CD4-positive, alpha-beta T cell (primary cell): ENCODE measurements at regions not wholly inside any gene's neighbourhood (a gene's known extent, or its start where the extent isn't known, plus 50 kb on each side); places are given as distances from the start of the nearest gene placed in this dataset.
A peak's percentile ranks its signal among the peaks of the same experiment; 100 is the strongest.

Source experiments
- ATAC-seq: fragments of 200-7000 bp; cut with Tn5 transposase; one replicate; pipeline ENCODE4 v1.10.0; 2022; ENCODE audit warnings: mild to moderate bottlenecking; ENCODE audit not compliant: poor library complexity
- CTCF ChIA-PET: fragments of 350-600 bp; sonication (Branson Sonifier 250); formaldehyde crosslinking; loops from one replicate; lab custom pipeline; 2021; ENCODE audit warnings: antibody characterized with exemption, inconsistent platforms; lab: Charles Lee
- POLR2A ChIA-PET: fragments of 350-600 bp; sonication (Branson Sonifier 250); formaldehyde crosslinking; loops from one replicate; lab custom pipeline; 2021; ENCODE audit warnings: antibody characterized with exemption, inconsistent platforms; lab: Charles Lee
- DNase-seq, 14 experiments: peaks; one replicate each; pipeline ENCODE4 v3.0.0-alpha.2; 2013 to 2020; ENCODE audit warnings: mixed read lengths in 2 of 14
- H3K27ac ChIP-seq, 2 donors: one replicate each; pipeline versions ENCODE4 v1.5.1 to v1.7.0; 2013; ENCODE audit warnings: low read length in 2 of 2, low read depth in 1 of 2, mild to moderate bottlenecking in 1 of 2
- H3K27me3 ChIP-seq, 2 experiments: 1 replicate in 1 of 2; 2 replicates in 1 of 2; pipeline versions ENCODE4 v1.6.1 to v1.7.0; 2013; ENCODE audit warnings: low read length in 2 of 2, control low read depth in 1 of 2, mild to moderate bottlenecking in 1 of 2, moderate library complexity in 1 of 2; ENCODE audit not compliant: insufficient read depth in 2 of 2, control insufficient read depth in 1 of 2
- H3K36me3 ChIP-seq: one replicate; pipeline ENCODE4 v1.6.1; 2013; ENCODE audit warnings: low read length, control low read depth; ENCODE audit not compliant: insufficient read depth
- H3K4me1 ChIP-seq: one replicate; pipeline ENCODE4 v1.6.1; 2013; ENCODE audit warnings: low read length, control low read depth; ENCODE audit not compliant: insufficient read depth
- H3K4me3 ChIP-seq: one replicate; pipeline ENCODE4 v1.5.1; 2013; ENCODE audit warnings: mild to moderate bottlenecking, low read length, moderate library complexity
- H3K9me3 ChIP-seq, 2 experiments: 1 replicate in 1 of 2; 2 replicates in 1 of 2; pipeline versions ENCODE4 v1.6.1 to v1.7.0; 2013; ENCODE audit warnings: low read length in 2 of 2, mild to moderate bottlenecking in 2 of 2, control low read depth in 1 of 2, moderate library complexity in 1 of 2; ENCODE audit not compliant: control insufficient read depth in 1 of 2, insufficient read depth in 1 of 2
- H3K27ac Mint-ChIP-seq: one replicate; pipeline ENCODE4 v1.8.0; 2020; ENCODE audit warnings: mixed read lengths
- H3K27me3 Mint-ChIP-seq: one replicate; pipeline ENCODE4 v1.8.0; 2021; ENCODE audit warnings: mixed read lengths
- H3K36me3 Mint-ChIP-seq: one replicate; pipeline ENCODE4 v1.8.0; 2021; ENCODE audit warnings: low read depth, mixed read lengths
- H3K4me1 Mint-ChIP-seq: one replicate; pipeline ENCODE4 v1.8.0; 2021; ENCODE audit warnings: low read depth, mixed read lengths
- H3K4me3 Mint-ChIP-seq: one replicate; pipeline ENCODE4 v1.8.0; 2020; ENCODE audit warnings: mild to moderate bottlenecking, mixed read lengths
- H3K9me3 Mint-ChIP-seq: one replicate; pipeline ENCODE4 v1.8.0; 2020; ENCODE audit warnings: mixed read lengths
- CTCF ChIP-seq: fragments of 200-600 bp; IDR thresholded peaks from one replicate; pipeline ENCODE4 v1.8.0; 2022; ENCODE audit warnings: antibody characterized with exemption, mild to moderate bottlenecking
- intact Hi-C, 2 experiments: fragments of 100-400 bp; cut with DNase I in 1 of 2; cut with micrococcal nuclease in 1 of 2; formaldehyde crosslinking; loops; one replicate each; pipeline versions ENCODE4 v1.15.1 to v1.9.0; 2023 to 2025; cut with DNase I, micrococcal nuclease

GRCh38 chr5:113660706-113661250 lies 147.3 kb downstream of the YTHDC2 start:
- Histone ChIP-seq H3K9me3 (no peaks in the 10 kb centered on the region), H3K36me3 (no peaks in the 10 kb centered on the region), H3K27me3 (peaks cover 12 to 19% of the 10 kb centered on the region in 2 experiments), H3K4me3 (no peak overlapping the region), H3K4me1 (no peaks in the 10 kb centered on the region), H3K27ac (no peak overlapping the region)
- DNase-seq (no peak), ATAC-seq (no peak)
- Mint-ChIP-seq H3K4me3 (no peak overlapping the region), H3K36me3 (no peaks in the 10 kb centered on the region), H3K9me3 (no peaks in the 10 kb centered on the region), H3K27me3 (peaks cover 43% of the 10 kb centered on the region), H3K4me1 (no peaks in the 10 kb centered on the region), H3K27ac (no peak overlapping the region)
- intact Hi-C loops = no loop called here
- TF ChIP-seq CTCF = no peak
- CTCF ChIA-PET = no interaction called here
- POLR2A ChIA-PET = no interaction called here

GRCh38 chr5:113663879-113664541 lies 150.5 kb downstream of the YTHDC2 start:
- H3K27ac ChIP-seq = no peak overlapping the region
- Mint-ChIP-seq H3K4me1 (no peaks in the 10 kb centered on the region), H3K27me3 (peaks cover 55% of the 10 kb centered on the region), H3K9me3 (peaks cover 3% of the 10 kb centered on the region), H3K4me3 (no peak overlapping the region), H3K36me3 (no peaks in the 10 kb centered on the region), H3K27ac (no peak overlapping the region)
- intact Hi-C loops = no loop called here
- H3K4me1 ChIP-seq = no peaks in the 10 kb centered on the region
- ChIA-PET POLR2A (no interaction called here), CTCF (no interaction called here)
- ATAC-seq (no peak), DNase-seq (peak in 8 of 14 experiments; percentile 4 to 47 (median 23))
- TF ChIP-seq CTCF = no peak
- no peaks in the 10 kb centered on the region for H3K9me3 ChIP-seq
- H3K4me3 ChIP-seq = no peak overlapping the region
- H3K27me3 ChIP-seq = peaks cover 9 to 21% of the 10 kb centered on the region in 2 experiments
- no peaks in the 10 kb centered on the region for H3K36me3 ChIP-seq

GRCh38 chr5:113673041-113673440 lies 159.5 kb downstream of the YTHDC2 start:
- no peak overlapping the region for H3K4me3 Mint-ChIP-seq
- intact Hi-C loops = loop anchor here in 1 of 2 experiments (10.0 kb wide), 1 partner anchor 1572 kb away; no protein-coding TSS in a partner anchor
- Histone ChIP-seq H3K4me3 (no peak overlapping the region), H3K4me1 (no peaks in the 10 kb centered on the region), H3K27me3 (no peaks in the 10 kb centered on the region), H3K9me3 (peaks cover 0 to 3% of the 10 kb centered on the region in 2 experiments), H3K36me3 (no peaks in the 10 kb centered on the region), H3K27ac (no peak overlapping the region)
- DNase-seq (no peak), ATAC-seq (no peak)
- POLR2A ChIA-PET = no interaction called here
- H3K27ac Mint-ChIP-seq = no peak overlapping the region
- H3K9me3 Mint-ChIP-seq = peaks cover 4% of the 10 kb centered on the region
- CTCF ChIA-PET = no interaction called here
- no peaks in the 10 kb centered on the region for H3K36me3 Mint-ChIP-seq
- H3K27me3 Mint-ChIP-seq = peaks cover 25% of the 10 kb centered on the region
- no peaks in the 10 kb centered on the region for H3K4me1 Mint-ChIP-seq
- TF ChIP-seq CTCF = no peak
